GM18909 (cell line): ENCODE measurements at regions not wholly inside any gene's neighbourhood (a gene's known extent, or its start where the extent isn't known, plus 50 kb on each side); places are given as distances from the start of the nearest gene placed in this dataset.
A peak's percentile ranks its signal among the peaks of the same experiment; 100 is the strongest.
"Not testable (repeated sequence)": the region's sequence is repeated elsewhere in the genome, so short reads cannot be mapped to it uniquely, and the experiment has no call there.

ENCODE experiments used
- ATAC-seq: cut with Tn5 transposase; IDR thresholded peaks from one replicate; pipeline ENCODE4 v1.9.1; 2021; ENCODE audit warnings: mild to moderate bottlenecking; ENCODE audit not compliant: unreplicated experiment, poor library complexity

GRCh38 chr7:69374044-69374425 lies 224.2 kb upstream of the AUTS2 start:
- no peak for ATAC-seq

- no peak for ATAC-seq
These were observed 221.1 kb upstream of the AUTS2 start for GRCh38 chr7:69377191-69377590.

GRCh38 chr7:69388452-69389137 lies 209.7 kb upstream of the AUTS2 start:
- no peak for ATAC-seq

GRCh38 chr7:69389216-69389615 lies 209.1 kb upstream of the AUTS2 start:
- ATAC-seq = no peak

GRCh38 chr7:69393912-69394311 lies 204.4 kb upstream of the AUTS2 start:
- ATAC-seq = not testable (repeated sequence)

GRCh38 chr7:69395061-69395714 lies 203.1 kb upstream of the AUTS2 start:
- ATAC-seq = no peak

GRCh38 chr7:69398986-69399385 lies 199.3 kb upstream of the AUTS2 start:
- ATAC-seq = no peak

GRCh38 chr7:69399401-69399800 lies 198.9 kb upstream of the AUTS2 start:
- no peak for ATAC-seq

- no peak for ATAC-seq
These were observed 195.6 kb upstream of the AUTS2 start for GRCh38 chr7:69402696-69403095.

- ATAC-seq = no peak
These were observed 195.1 kb upstream of the AUTS2 start for GRCh38 chr7:69403169-69403568.

GRCh38 chr7:69411018-69411417 lies 187.3 kb upstream of the AUTS2 start:
- no peak for ATAC-seq

- ATAC-seq = no peak
These were observed 186.8 kb upstream of the AUTS2 start for GRCh38 chr7:69411466-69411865.

GRCh38 chr7:69412331-69413146 lies 185.7 kb upstream of the AUTS2 start:
- ATAC-seq = peak; percentile 64

- no peak for ATAC-seq
These were observed 183.7 kb upstream of the AUTS2 start for GRCh38 chr7:69414555-69414954.

GRCh38 chr7:69418869-69419670 lies 179.2 kb upstream of the AUTS2 start:
- ATAC-seq = no peak

- ATAC-seq = no peak
These were observed 178.3 kb upstream of the AUTS2 start for GRCh38 chr7:69419934-69420333.

- ATAC-seq = no peak
These were observed 175.7 kb upstream of the AUTS2 start for GRCh38 chr7:69422574-69422985.

- ATAC-seq = no peak
These were observed 171.6 kb upstream of the AUTS2 start for GRCh38 chr7:69426705-69427104.

GRCh38 chr7:69428089-69428488 lies 170.2 kb upstream of the AUTS2 start:
- ATAC-seq = no peak

- ATAC-seq = no peak
These were observed 168.3 kb upstream of the AUTS2 start for GRCh38 chr7:69429911-69430383.
